Upper lobe of left lung (tissue), 4 donors: ENCODE measurements at regions not wholly inside any gene's neighbourhood (a gene's known extent, or its start where the extent isn't known, plus 50 kb on each side); places are given as distances from the start of the nearest gene placed in this dataset.

Experiments
- CTCF ChIP-seq, 6 experiments: fragments of 450-650 bp in 4 of 6; fragments of 200-600 bp in 2 of 6; sonication (generic) in 2 of 6; IDR thresholded peaks; one replicate each; pipeline ENCODE4 v1.5.1; 2016 to 2019; ENCODE audit warnings: antibody characterized with exemption in 6 of 6
- EP300 ChIP-seq, 4 donors: sonication (generic); formaldehyde crosslinking; IDR thresholded peaks; one replicate each; pipeline ENCODE4 v1.5.1; 2017; ENCODE audit warnings: antibody characterized with exemption in 4 of 4, control low read depth in 2 of 4
- POLR2A ChIP-seq, 4 donors: fragments of 450-650 bp; IDR thresholded peaks; one replicate each; pipeline ENCODE4 v1.5.1; 2016 to 2017; ENCODE audit warnings: antibody characterized with exemption in 4 of 4, mild to moderate bottlenecking in 2 of 4
- POLR2AphosphoS5 ChIP-seq, 2 donors: sonication (generic); formaldehyde crosslinking; IDR thresholded peaks; one replicate each; pipeline ENCODE4 v1.5.1; 2017; ENCODE audit warnings: antibody characterized with exemption in 2 of 2

DNA sequence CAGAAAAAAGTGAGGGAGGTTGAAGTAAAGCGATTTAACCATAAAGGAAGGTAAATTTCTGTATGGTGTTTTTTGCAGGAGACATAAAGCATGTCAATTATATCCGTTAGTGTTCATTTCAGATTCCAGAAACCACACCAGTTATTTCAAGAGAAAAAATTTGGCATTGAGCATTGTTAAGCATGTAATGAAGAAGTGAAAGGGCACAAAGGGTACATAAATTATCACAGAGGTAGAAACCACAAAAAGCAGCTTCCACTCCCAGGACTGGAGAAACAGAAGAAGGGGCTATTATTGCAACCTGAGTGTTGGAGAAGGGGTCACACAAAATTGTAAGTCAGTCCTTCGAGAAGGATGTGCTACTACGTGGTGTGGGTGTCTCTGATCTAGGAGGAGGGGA, 72.2 kb upstream of the DACH1 start:
- TF ChIP-seq CTCF (IDR thresholded peaks at IDR 0.05) (no peak), POLR2A (IDR thresholded peaks at IDR 0.05) (no peak), POLR2AphosphoS5 (IDR thresholded peaks at IDR 0.05) (no peak), EP300 (IDR thresholded peaks at IDR 0.05) (no peak)
